Muscle of leg (tissue), 3 donors: ENCODE measurements at regions not wholly inside any gene's neighbourhood (a gene's known extent, or its start where the extent isn't known, plus 50 kb on each side); places are given as distances from the start of the nearest gene placed in this dataset.
A peak's percentile ranks its signal among the peaks of the same experiment; 100 is the strongest.
"Not testable (repeated sequence)": the region's sequence is repeated elsewhere in the genome, so short reads cannot be mapped to it uniquely, and the experiment has no call there.

Source experiments
- DNase-seq: peaks from one replicate; pipeline ENCODE4 v3.0.0; 2013
- H3K27ac ChIP-seq: one replicate; pipeline ENCODE4 v1.5.1; 2013; ENCODE audit warnings: mild to moderate bottlenecking, low read length, control low read depth
- H3K27me3 ChIP-seq: one replicate; pipeline ENCODE4 v1.6.1; 2013; ENCODE audit warnings: low read length; ENCODE audit not compliant: control insufficient read depth, insufficient read depth
- H3K36me3 ChIP-seq: one replicate; pipeline ENCODE4 v1.6.1; 2013; ENCODE audit warnings: low read length; ENCODE audit not compliant: control insufficient read depth, insufficient read depth
- H3K4me1 ChIP-seq: one replicate; pipeline ENCODE4 v1.6.1; 2013; ENCODE audit warnings: low read length; ENCODE audit not compliant: control insufficient read depth, insufficient read depth
- H3K4me3 ChIP-seq: one replicate; pipeline ENCODE4 v1.5.1; 2013; ENCODE audit warnings: low read length, control low read depth
- H3K9me3 ChIP-seq: replicated peaks from 2 replicates; pipeline ENCODE4 v1.6.1; 2013; ENCODE audit warnings: low read depth, low read length; ENCODE audit not compliant: control insufficient read depth
- WGBS: methylation state at CpG from one replicate; pipeline ENCODE4 v1.1.5; 2013; ENCODE audit warnings: missing lambda C conversion rate; ENCODE audit not compliant: insufficient coverage; 5-methylcytosine and 5-hydroxymethylcytosine counted together

DNA sequence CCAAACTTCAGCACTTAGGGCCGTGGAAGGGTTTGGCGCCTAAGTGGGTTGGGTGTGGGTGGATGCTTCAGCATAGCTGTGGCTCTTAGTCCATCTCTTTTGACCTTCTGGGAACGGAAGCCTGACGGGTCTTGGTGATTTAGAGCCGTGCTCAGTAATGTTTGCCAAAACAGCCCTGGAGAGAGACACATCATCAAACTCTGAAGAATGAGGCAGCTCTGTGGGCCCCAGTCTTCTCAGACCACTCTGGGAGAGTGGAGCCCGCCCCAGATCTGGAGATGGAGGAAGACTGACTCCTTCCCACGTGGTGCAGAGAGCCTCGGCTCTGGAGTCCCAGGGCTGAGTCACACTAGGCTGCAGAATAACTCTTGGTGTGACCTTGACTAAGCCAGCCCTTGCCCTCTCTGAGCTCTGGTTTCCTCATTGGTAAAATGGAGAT, 168.9 kb downstream of the C11orf91 start:
- WGBS, result 42% methylated on average over 8 of the region's 8 CpGs
- no peaks in the 10 kb centered on the region for H3K4me1 ChIP-seq
- DNase-seq, result no peak
- H3K27ac ChIP-seq, result no peak overlapping the region
- H3K4me3 ChIP-seq, result no peak overlapping the region
- peaks cover 6% of the 10 kb centered on the region for H3K9me3 ChIP-seq
- H3K36me3 ChIP-seq, result no peaks in the 10 kb centered on the region
- no peaks in the 10 kb centered on the region for H3K27me3 ChIP-seq

DNA sequence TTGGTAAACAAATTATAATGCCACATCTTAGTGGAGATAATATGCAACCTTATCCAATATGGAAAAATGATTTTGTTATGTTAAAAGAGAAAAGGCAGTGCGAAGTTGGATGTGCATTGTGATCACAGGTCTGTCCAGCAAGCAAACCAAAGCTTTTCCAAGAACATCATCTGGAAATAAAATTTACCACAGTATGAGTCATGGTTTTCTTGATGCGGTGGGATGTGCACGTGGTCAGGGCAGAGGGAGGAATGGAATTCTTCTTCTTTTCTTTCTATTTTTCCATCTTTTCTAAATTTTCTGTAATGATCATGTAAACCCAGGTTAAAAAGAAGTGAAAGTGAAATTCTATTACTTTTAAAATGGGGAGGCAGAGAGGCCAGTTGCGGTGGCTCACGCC, 169.8 kb downstream of the C11orf91 start:
- Histone ChIP-seq H3K36me3 (no peaks in the 10 kb centered on the region), H3K9me3 (peaks cover 6% of the 10 kb centered on the region), H3K27ac (no peak overlapping the region), H3K4me1 (no peaks in the 10 kb centered on the region), H3K27me3 (no peaks in the 10 kb centered on the region), H3K4me3 (no peak overlapping the region)
- DNase-seq, result peak; percentile 86
- WGBS, result 70% methylated on average over 2 of the region's 5 CpGs

DNA sequence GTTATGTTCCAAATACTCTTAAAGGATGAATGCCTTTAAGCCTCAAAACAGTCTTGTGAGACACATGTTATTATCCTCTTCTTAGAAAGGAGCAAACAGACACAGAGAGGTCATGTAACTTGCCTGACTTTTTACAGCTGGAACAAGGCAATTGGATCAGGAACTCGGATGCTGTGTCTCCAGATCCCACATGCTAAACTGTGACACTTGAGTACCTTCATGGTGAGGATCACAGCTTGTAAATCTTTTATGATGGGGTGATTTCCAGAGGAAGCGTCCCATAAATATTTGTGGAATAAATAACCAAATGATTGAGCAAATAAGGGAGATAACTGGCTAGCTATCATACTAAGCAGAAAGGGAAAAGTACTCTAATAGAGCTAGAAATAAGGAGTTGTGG, 171.2 kb downstream of the C11orf91 start:
- no peak for DNase-seq
- Histone ChIP-seq H3K9me3 (no peaks in the 10 kb centered on the region), H3K27me3 (no peaks in the 10 kb centered on the region), H3K27ac (no peak overlapping the region), H3K4me1 (no peaks in the 10 kb centered on the region), H3K36me3 (no peaks in the 10 kb centered on the region), H3K4me3 (no peak overlapping the region)
- WGBS, result 0% methylated on average over 1 of the region's 2 CpGs

DNA sequence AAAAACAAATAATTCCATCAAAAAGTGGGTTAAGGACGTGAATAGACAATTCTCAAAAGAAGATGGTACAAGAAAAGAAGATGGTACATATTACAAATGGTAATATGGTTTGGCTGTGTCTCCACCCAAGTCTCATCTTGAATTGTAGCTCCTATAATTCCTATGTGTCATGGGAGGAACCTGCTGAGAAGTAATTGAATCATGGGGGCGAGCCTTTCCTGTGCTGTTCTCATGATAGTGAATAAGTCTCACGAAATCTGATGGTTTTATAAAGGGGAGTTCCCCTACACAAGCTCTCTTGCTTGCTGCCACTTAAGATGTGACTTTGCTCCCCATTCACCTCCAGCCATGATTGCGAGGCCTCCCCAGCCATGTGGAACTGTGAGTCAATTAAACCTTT, 172.9 kb downstream of the C11orf91 start:
- H3K27ac ChIP-seq, result not testable (repeated sequence)

DNA sequence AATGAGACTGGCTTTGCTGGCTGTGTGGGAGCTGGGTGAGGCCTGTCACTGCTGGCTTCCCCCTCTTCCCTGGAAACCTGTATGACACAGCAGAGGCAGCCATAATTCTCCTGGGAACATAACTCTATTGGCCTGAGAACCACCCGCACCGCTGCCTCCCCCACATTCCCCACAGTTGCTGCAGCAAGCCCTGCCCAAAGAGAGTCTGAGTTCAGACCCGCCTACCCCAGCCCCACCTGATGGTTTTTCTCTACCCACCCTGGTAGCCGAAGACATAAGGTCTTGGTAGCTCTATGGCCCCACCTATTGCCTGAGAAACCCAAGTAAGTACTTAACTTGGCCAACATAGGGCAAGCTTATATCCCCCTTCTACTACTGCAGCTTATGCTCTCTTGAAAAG, 174.8 kb downstream of the C11orf91 start:
- no peaks in the 10 kb centered on the region for H3K36me3 ChIP-seq
- H3K9me3 ChIP-seq, result no peaks in the 10 kb centered on the region
- no peaks in the 10 kb centered on the region for H3K27me3 ChIP-seq
- H3K27ac ChIP-seq, result no peak overlapping the region
- H3K4me3 ChIP-seq, result no peak overlapping the region
- no peaks in the 10 kb centered on the region for H3K4me1 ChIP-seq
- WGBS, result 85% methylated on average over 4 of the region's 4 CpGs
- DNase-seq, result no peak

More for the DNA sequence above, 172.9 kb downstream of the C11orf91 start:
- not testable (repeated sequence) for H3K9me3 ChIP-seq, DNase-seq, H3K36me3 ChIP-seq, H3K27me3 ChIP-seq, H3K4me3 ChIP-seq, H3K4me1 ChIP-seq
- WGBS, result no CpG with 5 or more reads among the region's 4 CpGs

DNA sequence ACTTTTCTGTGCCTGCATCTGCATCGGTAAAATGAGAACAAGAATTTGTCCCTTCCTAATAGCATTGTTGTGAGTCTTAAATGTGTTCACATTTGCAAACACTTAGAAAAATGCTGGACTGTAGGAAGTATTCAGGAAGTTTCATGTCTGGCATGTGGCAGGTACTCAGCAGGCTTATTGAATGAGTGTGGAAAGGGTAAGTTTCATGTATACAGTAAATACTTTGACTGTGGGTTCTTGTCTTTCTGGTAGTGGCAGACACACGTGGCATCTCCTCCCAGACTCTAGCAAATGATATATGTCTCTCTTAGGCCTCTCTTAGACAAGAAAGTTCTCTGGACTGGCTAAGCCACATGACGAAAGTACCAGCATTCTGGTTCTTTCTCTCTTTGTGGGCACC, 179.2 kb downstream of the C11orf91 start:
- no CpG with 5 or more reads among the region's 3 CpGs for WGBS
- Histone ChIP-seq H3K36me3 (no peaks in the 10 kb centered on the region), H3K4me1 (no peaks in the 10 kb centered on the region), H3K4me3 (no peak overlapping the region), H3K27me3 (no peaks in the 10 kb centered on the region), H3K9me3 (no peaks in the 10 kb centered on the region), H3K27ac (no peak overlapping the region)
- DNase-seq, result no peak

DNA sequence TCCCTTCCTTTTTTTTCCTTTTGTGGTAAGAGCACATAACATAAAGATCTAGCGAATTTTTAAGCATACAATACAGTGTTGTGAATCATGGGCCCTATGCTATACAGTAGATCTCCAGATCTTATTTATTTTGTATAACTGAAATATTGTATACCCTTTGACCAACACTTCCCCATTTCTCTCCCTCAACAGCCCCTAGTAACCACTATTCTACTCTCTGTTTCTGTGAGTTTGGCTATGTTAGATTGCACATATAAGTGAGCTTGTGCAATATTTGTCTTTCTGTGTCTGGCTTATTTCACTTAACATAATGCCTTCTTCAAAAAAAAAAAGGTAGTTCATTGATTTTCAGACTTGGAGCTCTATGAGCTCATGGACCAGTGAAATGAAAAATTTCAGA, 180.5 kb downstream of the C11orf91 start:
- no peaks in the 10 kb centered on the region for H3K9me3 ChIP-seq
- no peak for DNase-seq
- WGBS, result no CpG with 5 or more reads among the region's 1 CpG
- H3K36me3 ChIP-seq, result no peaks in the 10 kb centered on the region
- no peak overlapping the region for H3K4me3 ChIP-seq
- H3K4me1 ChIP-seq, result no peaks in the 10 kb centered on the region
- H3K27ac ChIP-seq, result no peak overlapping the region
- no peaks in the 10 kb centered on the region for H3K27me3 ChIP-seq

DNA sequence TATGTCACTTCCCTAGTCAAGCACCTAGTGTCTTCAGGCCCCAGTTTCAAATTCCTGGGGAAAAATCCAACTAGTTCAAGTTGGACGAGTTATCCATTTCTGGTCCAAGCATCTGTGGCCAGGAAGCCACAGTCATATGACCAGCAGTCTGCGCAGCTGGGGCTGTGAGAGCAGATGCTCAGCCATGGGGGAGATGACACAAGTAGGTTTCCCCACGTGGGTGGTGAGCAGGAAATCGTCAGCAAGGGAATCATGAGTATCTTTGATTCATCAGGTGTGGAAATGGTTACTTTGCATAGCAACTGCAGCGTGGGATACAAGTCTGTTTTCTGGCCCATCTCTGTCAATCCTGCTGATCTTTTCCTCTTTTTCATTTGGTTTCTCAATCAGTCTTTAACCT, 185.3 kb downstream of the C11orf91 start:
- Histone ChIP-seq H3K4me1 (no peaks in the 10 kb centered on the region), H3K27me3 (peaks cover 2% of the 10 kb centered on the region), H3K4me3 (no peak overlapping the region), H3K36me3 (no peaks in the 10 kb centered on the region), H3K9me3 (no peaks in the 10 kb centered on the region), H3K27ac (no peak overlapping the region)
- DNase-seq, result peak; percentile 87
- 26% methylated on average over 2 of the region's 5 CpGs for WGBS

DNA sequence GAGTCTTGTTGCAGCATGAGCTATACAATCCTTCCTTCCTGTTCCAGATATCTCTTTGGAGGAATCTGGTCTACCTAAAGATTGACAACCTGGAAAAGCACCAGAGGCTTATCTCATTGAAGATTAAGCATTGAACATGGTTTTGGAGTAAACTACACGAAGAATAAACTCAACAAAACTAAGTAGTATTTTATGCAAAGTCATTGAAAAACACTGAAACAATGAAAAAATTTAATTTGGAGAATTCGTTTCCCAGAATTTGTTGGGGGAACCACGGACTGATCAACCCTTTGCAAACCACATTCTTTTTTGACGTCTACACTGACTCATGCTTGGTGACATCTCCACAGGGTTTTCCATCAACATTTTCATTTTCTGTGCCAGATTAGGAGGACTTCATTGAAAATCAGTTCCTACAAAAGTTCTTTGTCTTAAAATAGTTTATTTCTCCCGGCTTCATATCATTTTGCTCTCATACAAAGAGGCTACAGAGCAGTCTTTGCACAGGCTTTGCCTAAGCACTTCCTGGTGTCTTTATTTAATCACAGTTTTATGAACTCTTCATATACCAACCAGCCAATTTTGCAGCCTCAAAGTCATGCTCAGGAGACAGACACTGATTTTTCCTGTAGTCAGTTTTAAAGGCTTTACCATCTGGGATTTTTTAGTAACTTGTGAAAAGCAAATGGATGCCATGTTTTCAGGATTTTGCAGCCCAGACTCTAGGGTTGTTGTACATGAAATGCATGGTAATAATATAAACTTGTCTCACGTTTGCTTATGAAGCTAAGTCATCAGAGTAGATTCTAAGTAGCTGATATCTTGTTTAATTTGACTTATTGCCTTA, 186.3 kb downstream of the C11orf91 start:
- Histone ChIP-seq H3K4me1 (no peaks in the 10 kb centered on the region), H3K4me3 (no peak overlapping the region), H3K27ac (no peak overlapping the region), H3K9me3 (no peaks in the 10 kb centered on the region), H3K36me3 (no peaks in the 10 kb centered on the region), H3K27me3 (peaks cover 2% of the 10 kb centered on the region)
- peak; percentile 16 for DNase-seq
- WGBS, result 22% methylated on average over 1 of the region's 6 CpGs

DNA sequence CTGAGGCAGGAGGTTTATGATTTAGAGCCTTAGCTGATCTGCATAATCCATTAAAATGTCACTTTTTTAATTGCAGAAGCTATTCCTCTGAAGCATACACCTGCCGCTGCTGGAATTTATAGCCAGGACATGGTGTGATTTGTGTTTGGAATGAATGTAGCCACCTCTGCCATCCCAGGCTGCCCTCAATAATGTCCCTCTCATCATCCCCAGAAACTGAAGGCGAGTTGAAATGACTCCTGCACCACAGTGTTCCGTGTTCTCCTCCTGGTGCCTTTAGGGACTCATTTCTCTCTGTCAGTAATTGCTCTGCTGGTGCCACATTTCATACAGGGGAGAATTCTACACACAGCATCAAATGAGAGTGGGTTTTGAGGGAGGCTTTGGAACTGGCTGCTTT, 191.0 kb downstream of the C11orf91 start:
- H3K27ac ChIP-seq, result no peak overlapping the region
- peaks cover 2% of the 10 kb centered on the region for H3K27me3 ChIP-seq
- no peaks in the 10 kb centered on the region for H3K36me3 ChIP-seq
- 55% methylated on average over 2 of the region's 3 CpGs for WGBS
- H3K9me3 ChIP-seq, result no peaks in the 10 kb centered on the region
- no peak for DNase-seq
- H3K4me1 ChIP-seq, result no peaks in the 10 kb centered on the region
- H3K4me3 ChIP-seq, result no peak overlapping the region

DNA sequence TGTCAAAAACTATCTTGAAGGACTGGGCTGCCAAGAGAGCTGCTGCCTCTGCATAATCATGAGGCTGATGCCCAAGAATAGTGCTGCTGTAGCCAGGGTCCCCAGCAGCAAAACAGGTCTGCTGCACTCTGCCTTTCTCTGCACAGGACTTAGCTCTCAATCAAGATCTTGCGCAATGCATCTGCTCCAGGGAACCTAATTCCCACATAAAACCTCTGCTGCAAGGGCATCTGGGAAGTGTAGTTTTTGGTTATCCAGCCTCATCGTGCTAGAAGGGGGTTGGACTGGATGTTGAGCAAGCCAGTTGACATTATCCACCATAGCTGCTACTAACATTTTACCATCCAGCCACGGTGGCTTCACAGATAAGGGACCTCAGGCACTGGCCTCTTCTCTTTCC, 192.7 kb downstream of the C11orf91 start:
- peaks cover 2% of the 10 kb centered on the region for H3K27me3 ChIP-seq
- H3K36me3 ChIP-seq, result no peaks in the 10 kb centered on the region
- H3K4me1 ChIP-seq, result no peaks in the 10 kb centered on the region
- no peak for DNase-seq
- H3K4me3 ChIP-seq, result no peak overlapping the region
- H3K9me3 ChIP-seq, result no peaks in the 10 kb centered on the region
- no peak overlapping the region for H3K27ac ChIP-seq
- WGBS, result no CpG with 5 or more reads among the region's 3 CpGs
